ENCODE measurements at regions not wholly inside any gene's neighbourhood (a gene's known extent, or its start where the extent isn't known, plus 50 kb on each side); places are given as distances from the start of the nearest gene placed in this dataset.

DNA sequence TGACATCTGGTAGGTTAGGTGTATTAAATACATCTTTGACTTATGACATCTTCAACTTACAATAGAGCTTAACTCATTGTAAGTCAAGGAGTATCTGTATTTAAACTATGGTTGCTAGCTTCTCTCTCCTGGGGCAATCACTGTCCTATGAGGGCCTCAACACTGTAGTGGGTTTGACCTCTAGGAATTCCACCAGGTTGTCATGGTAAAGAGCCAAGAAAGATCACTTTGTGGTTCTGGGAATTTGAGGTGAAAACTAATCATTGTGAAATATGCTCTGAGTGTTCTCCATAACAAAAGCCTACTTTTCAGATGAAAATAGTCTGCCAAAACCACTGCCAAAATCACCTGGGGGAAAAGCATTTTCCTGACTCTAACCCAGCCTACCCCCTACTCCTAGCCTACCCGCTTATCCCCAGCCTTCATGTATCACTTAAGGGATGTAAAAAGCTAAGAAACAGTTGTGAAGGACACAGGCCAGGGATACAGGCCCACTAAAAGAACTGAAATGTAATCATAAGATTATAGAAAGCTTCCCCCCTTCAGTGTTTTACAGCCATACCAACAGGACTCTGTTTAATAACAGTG is 723.8 kb downstream of the MECOM start:
- TF ChIP-seq EZH2phosphoT487 (conservative IDR thresholded peaks at IDR 0.05; ENCODE audit: low read length) = no peak
- TF ChIP-seq CTCF (IDR thresholded peaks at IDR 0.05; ENCODE audit: insufficient read depth, low read length, poor library complexity, severe bottlenecking) = no peak
